ENCODE measurements at regions not wholly inside any gene's neighbourhood (a gene's known extent, or its start where the extent isn't known, plus 50 kb on each side); places are given as distances from the start of the nearest gene placed in this dataset.

GRCh38 chr2:215771241-215771640, 242.1 kb downstream of the MREG start:
- Mint-ChIP-seq H3K36me3 (ENCODE audit: unreplicated experiment) (peaks cover 2% of the 10 kb centered on the region), H3K27ac (ENCODE audit: unreplicated experiment) (peak overlapping the region; percentile 91), H3K4me1 (ENCODE audit: unreplicated experiment) (peaks cover 63% of the 10 kb centered on the region), H3K4me3 (ENCODE audit: unreplicated experiment) (no peak overlapping the region), H3K27me3 (ENCODE audit: unreplicated experiment) (no peaks in the 10 kb centered on the region), H3K9me3 (ENCODE audit: unreplicated experiment) (no peaks in the 10 kb centered on the region)
- DNase-seq (ENCODE audit: extremely low spot score, unreplicated experiment) = no peak
- TF ChIP-seq CTCF (IDR thresholded peaks at IDR 0.05) = no peak

- H3K4me1 Mint-ChIP-seq (ENCODE audit: unreplicated experiment) = peaks cover 67% of the 10 kb centered on the region
- no peak for TF ChIP-seq CTCF (IDR thresholded peaks at IDR 0.05)
Measured at GRCh38 chr2:215770668-215771067, 242.7 kb downstream of the MREG start.

GRCh38 chr2:215769246-215769645, 244.1 kb downstream of the MREG start:
- H3K4me3 Mint-ChIP-seq (ENCODE audit: unreplicated experiment) = no peak overlapping the region
- H3K36me3 Mint-ChIP-seq (ENCODE audit: unreplicated experiment) = no peaks in the 10 kb centered on the region
- H3K9me3 Mint-ChIP-seq (ENCODE audit: unreplicated experiment) = no peaks in the 10 kb centered on the region
- H3K4me1 Mint-ChIP-seq (ENCODE audit: unreplicated experiment) = peaks cover 61% of the 10 kb centered on the region
- DNase-seq (ENCODE audit: extremely low spot score, unreplicated experiment) = no peak
- TF ChIP-seq CTCF (IDR thresholded peaks at IDR 0.05) = no peak
- peak overlapping the region; percentile 24 for H3K27ac Mint-ChIP-seq (ENCODE audit: unreplicated experiment)
- no peaks in the 10 kb centered on the region for H3K27me3 Mint-ChIP-seq (ENCODE audit: unreplicated experiment)

More at GRCh38 chr2:215770668-215771067, 242.7 kb downstream of the MREG start:
- Mint-ChIP-seq H3K36me3 (ENCODE audit: unreplicated experiment) (no peaks in the 10 kb centered on the region), H3K4me3 (ENCODE audit: unreplicated experiment) (no peak overlapping the region), H3K9me3 (ENCODE audit: unreplicated experiment) (no peaks in the 10 kb centered on the region), H3K27me3 (ENCODE audit: unreplicated experiment) (no peaks in the 10 kb centered on the region), H3K27ac (ENCODE audit: unreplicated experiment) (peak overlapping the region; percentile 91)
- DNase-seq (ENCODE audit: extremely low spot score, unreplicated experiment) = no peak

GRCh38 chr2:215767625-215768024, 245.7 kb downstream of the MREG start:
- no peak for TF ChIP-seq CTCF (IDR thresholded peaks at IDR 0.05)
- no peak overlapping the region for H3K4me3 Mint-ChIP-seq (ENCODE audit: unreplicated experiment)
- H3K4me1 Mint-ChIP-seq (ENCODE audit: unreplicated experiment) = peaks cover 46% of the 10 kb centered on the region
- H3K36me3 Mint-ChIP-seq (ENCODE audit: unreplicated experiment) = no peaks in the 10 kb centered on the region
- H3K27me3 Mint-ChIP-seq (ENCODE audit: unreplicated experiment) = no peaks in the 10 kb centered on the region
- no peaks in the 10 kb centered on the region for H3K9me3 Mint-ChIP-seq (ENCODE audit: unreplicated experiment)
- no peak overlapping the region for H3K27ac Mint-ChIP-seq (ENCODE audit: unreplicated experiment)
- no peak for DNase-seq (ENCODE audit: extremely low spot score, unreplicated experiment)

- no peak overlapping the region for H3K4me3 Mint-ChIP-seq (ENCODE audit: unreplicated experiment)
- H3K9me3 Mint-ChIP-seq (ENCODE audit: unreplicated experiment) = no peaks in the 10 kb centered on the region
- H3K36me3 Mint-ChIP-seq (ENCODE audit: unreplicated experiment) = no peaks in the 10 kb centered on the region
- no peak for TF ChIP-seq CTCF (IDR thresholded peaks at IDR 0.05)
- no peak for DNase-seq (ENCODE audit: extremely low spot score, unreplicated experiment)
- H3K27ac Mint-ChIP-seq (ENCODE audit: unreplicated experiment) = no peak overlapping the region
- H3K4me1 Mint-ChIP-seq (ENCODE audit: unreplicated experiment) = peaks cover 30% of the 10 kb centered on the region
- H3K27me3 Mint-ChIP-seq (ENCODE audit: unreplicated experiment) = no peaks in the 10 kb centered on the region
Measured at GRCh38 chr2:215765729-215766360, 247.5 kb downstream of the MREG start.
